Liver (tissue), 3 donors: ENCODE measurements at regions not wholly inside any gene's neighbourhood (a gene's known extent, or its start where the extent isn't known, plus 50 kb on each side); places are given as distances from the start of the nearest gene placed in this dataset.

Experiments used
- ATF3 ChIP-seq: IDR thresholded peaks from 2 replicates; pipeline ENCODE4 v1.6.1; 2016; ENCODE audit warnings: antibody characterized with exemption
- CTCF ChIP-seq: fragments of 150-350 bp; IDR thresholded peaks from 2 replicates; pipeline ENCODE4 v1.5.1; 2017; ENCODE audit warnings: improper control_type of control experiment, low read depth, low read length; ENCODE audit not compliant: missing input control
- RAD21 ChIP-seq, 2 donors: IDR thresholded peaks; 2 replicates each; pipeline ENCODE4 v1.6.1; 2016; ENCODE audit warnings: antibody characterized with exemption in 2 of 2, mild to moderate bottlenecking in 2 of 2
- donor health status: healthy.
- donor health status: healthy.

- TF ChIP-seq CTCF (no peak), ATF3 (no peak), RAD21 (IDR thresholded peaks at IDR 0.05) (no peak)
Measured at GRCh38 chr12:24534622-24535021, 414.3 kb downstream of the BCAT1 start.
